H1 (cell line): ENCODE measurements at regions not wholly inside any gene's neighbourhood (a gene's known extent, or its start where the extent isn't known, plus 50 kb on each side); places are given as distances from the start of the nearest gene placed in this dataset.

ENCODE experiments used
- CTCF ChIA-PET: fragments of 300-600 bp; sonication (Branson Sonifier 250); formaldehyde crosslinking; loops from one replicate; lab custom pipeline; 2021; ENCODE audit not compliant: partially characterized antibody; lab: Charles Lee
- POLR2A ChIA-PET: fragments of 300-600 bp; sonication (Branson Sonifier 250); formaldehyde crosslinking; loops from one replicate; lab custom pipeline; 2021; ENCODE audit warnings: inconsistent platforms; ENCODE audit not compliant: partially characterized antibody; lab: Charles Lee
- DNase-seq, 2 experiments: peaks; one replicate each; pipeline versions ENCODE4 v3.0.0 to v3.0.0-alpha.2; 2010 to 2022; ENCODE audit warnings: low spot score in 2 of 2, low read depth in 1 of 2, mixed read lengths in 1 of 2
- FAIRE-seq: peaks from 2 replicates; lab custom pipeline; 2011; peaks lifted over from hg19 to GRCh38; lab: Jason Lieb, UNC
- H2AFZ ChIP-seq: 2 replicates; pipeline ENCODE4 v1.8.1; 2012; ENCODE audit warnings: low read length, inconsistent platforms
- H2AK5ac ChIP-seq: 2 replicates; pipeline ENCODE4 v1.6.1; 2013; ENCODE audit warnings: low read depth, low read length
- H2BK120ac ChIP-seq: replicated peaks from 2 replicates; pipeline ENCODE3; 2013; ENCODE audit warnings: low read depth, low read length, inconsistent platforms
- H2BK12ac ChIP-seq: 2 replicates; pipeline ENCODE4 v1.6.1; 2013; ENCODE audit warnings: low read depth, low read length
- H2BK15ac ChIP-seq: 2 replicates; pipeline ENCODE4 v1.6.1; 2013; ENCODE audit warnings: low read length
- H2BK20ac ChIP-seq: 2 replicates; pipeline ENCODE4 v1.6.1; 2013; ENCODE audit warnings: low read length
- H2BK5ac ChIP-seq: 2 replicates; pipeline ENCODE4 v1.6.1; 2013; ENCODE audit warnings: low read depth, low read length
- H3K14ac ChIP-seq: 2 replicates; pipeline ENCODE4 v1.6.1; 2013; ENCODE audit warnings: inconsistent platforms; ENCODE audit not compliant: insufficient read length
- H3K18ac ChIP-seq: 2 replicates; pipeline ENCODE4 v1.6.1; 2013; ENCODE audit warnings: low read length; ENCODE audit errors: extremely low read depth
- H3K23ac ChIP-seq: 2 replicates; pipeline ENCODE4 v1.6.1; 2013; ENCODE audit warnings: inconsistent platforms; ENCODE audit not compliant: insufficient read length
- H3K23me2 ChIP-seq: 2 replicates; pipeline ENCODE4 v1.6.1; 2013; ENCODE audit warnings: low read depth, low read length
- H3K27ac ChIP-seq: 2 replicates; pipeline ENCODE4 v1.6.1; 2011; ENCODE audit warnings: low read depth, low read length, inconsistent platforms
- H3K27me3 ChIP-seq, 4 experiments: replicated peaks in 1 of 4; 1 replicate in 1 of 4; 2 replicates in 3 of 4; pipeline versions ENCODE4 v1.6.1 to v1.8.1; 2011 to 2013; ENCODE audit warnings: low read length in 3 of 4, mild to moderate bottlenecking in 3 of 4, inconsistent platforms in 2 of 4, mixed read lengths in 2 of 4, moderate library complexity in 1 of 4; ENCODE audit not compliant: control insufficient read depth in 3 of 4, insufficient read depth in 3 of 4; ENCODE audit errors: extremely low read depth in 1 of 4
- H3K36me3 ChIP-seq, 4 experiments: 2 replicates each; pipeline versions ENCODE4 v1.6.1 to v1.8.1; 2011 to 2013; ENCODE audit warnings: mild to moderate bottlenecking in 4 of 4, low read length in 3 of 4, moderate library complexity in 2 of 4, control low read depth in 1 of 4, inconsistent platforms in 1 of 4; ENCODE audit not compliant: insufficient read depth in 4 of 4, control insufficient read depth in 2 of 4
- H3K4ac ChIP-seq: replicated peaks from 2 replicates; pipeline ENCODE3; 2013; ENCODE audit warnings: low read length, low read depth, mixed read lengths, inconsistent platforms; ENCODE audit not compliant: insufficient read length
- H3K4me1 ChIP-seq, 4 experiments: replicated peaks in 1 of 4; 1 replicate in 1 of 4; 2 replicates in 3 of 4; pipeline versions ENCODE4 v1.6.1 to v1.8.1; 2011 to 2013; ENCODE audit warnings: low read length in 3 of 4, inconsistent platforms in 2 of 4, mixed read lengths in 1 of 4; ENCODE audit not compliant: insufficient read depth in 4 of 4, control insufficient read depth in 3 of 4
- H3K4me2 ChIP-seq, 2 experiments: 2 replicates each; pipeline versions ENCODE4 v1.6.1 to v1.8.1; 2011 to 2013; ENCODE audit warnings: low read depth in 2 of 2, low read length in 2 of 2, control low read depth in 1 of 2, inconsistent platforms in 1 of 2, mild to moderate bottlenecking in 1 of 2; ENCODE audit not compliant: insufficient read depth in 1 of 2
- H3K4me3 ChIP-seq, 4 experiments: fragments of 200-600, 300-600 bp in 1 of 4; sonication (generic), shearing (Covaris generic), sonication (Bioruptor Twin) in 1 of 4; 2 replicates each; pipeline versions ENCODE4 v1.5.1 to v1.8.1; 2011 to 2016; ENCODE audit warnings: low read length in 4 of 4, low read depth in 3 of 4, control low read depth in 2 of 4, inconsistent platforms in 2 of 4, mild to moderate bottlenecking in 2 of 4, mixed read lengths in 1 of 4, moderate library complexity in 1 of 4; ENCODE audit not compliant: insufficient read depth in 2 of 4; ENCODE audit errors: extremely low read depth in 1 of 4
- H3K56ac ChIP-seq: replicated peaks from 2 replicates; pipeline ENCODE3; 2013; ENCODE audit warnings: low read depth, mild to moderate bottlenecking, mixed read lengths, low read length, inconsistent platforms; ENCODE audit not compliant: insufficient read length
- H3K79me1 ChIP-seq: 2 replicates; pipeline ENCODE4 v1.6.1; 2013; ENCODE audit warnings: low read depth, low read length, control low read depth
- H3K79me2 ChIP-seq, 2 experiments: 2 replicates each; pipeline versions ENCODE4 v1.6.1 to v1.8.1; 2012 to 2013; ENCODE audit warnings: low read length in 2 of 2, mild to moderate bottlenecking in 2 of 2, inconsistent platforms in 1 of 2; ENCODE audit not compliant: insufficient read depth in 2 of 2, control insufficient read depth in 1 of 2
- H3K9ac ChIP-seq, 4 experiments: replicated peaks in 1 of 4; 1 replicate in 1 of 4; 2 replicates in 3 of 4; pipeline versions ENCODE4 v1.6.1 to v1.8.1; 2011 to 2013; ENCODE audit warnings: low read depth in 3 of 4, low read length in 3 of 4, control low read depth in 2 of 4, mild to moderate bottlenecking in 2 of 4, moderate library complexity in 2 of 4, inconsistent platforms in 1 of 4; ENCODE audit errors: extremely low read depth in 1 of 4
- H3K9me3 ChIP-seq, 2 experiments: 2 replicates each; pipeline versions ENCODE4 v1.6.1 to v1.8.1; 2012 to 2013; ENCODE audit warnings: mild to moderate bottlenecking in 2 of 2, moderate library complexity in 2 of 2, control low read depth in 1 of 2, inconsistent platforms in 1 of 2, low read depth in 1 of 2, low read length in 1 of 2, mixed read lengths in 1 of 2; ENCODE audit not compliant: insufficient read depth in 2 of 2
- H4K20me1 ChIP-seq, 2 experiments: replicated peaks in 1 of 2; 2 replicates each; pipeline versions ENCODE3 to v1.8.1; 2011 to 2013; ENCODE audit warnings: inconsistent platforms in 2 of 2, low read length in 2 of 2, mild to moderate bottlenecking in 1 of 2; ENCODE audit not compliant: insufficient read depth in 2 of 2, control insufficient read depth in 1 of 2
- H4K5ac ChIP-seq: 2 replicates; pipeline ENCODE4 v1.6.1; 2013; ENCODE audit warnings: low read length, low read depth, mixed read lengths, inconsistent platforms; ENCODE audit not compliant: insufficient read length
- H4K8ac ChIP-seq: 2 replicates; pipeline ENCODE4 v1.8.0; 2013; ENCODE audit warnings: mild to moderate bottlenecking, moderate library complexity, low read length, inconsistent platforms; ENCODE audit not compliant: insufficient read depth; ENCODE audit errors: extremely low read depth
- H4K91ac ChIP-seq: replicated peaks from 2 replicates; pipeline ENCODE3; 2013; ENCODE audit warnings: low read length, mixed read lengths, inconsistent platforms; ENCODE audit not compliant: insufficient read length
- EGR1 ChIP-seq: IDR thresholded peaks from 2 replicates; pipeline ENCODE4 v1.6.1; 2011; ENCODE audit warnings: low read depth, low read length, borderline replicate concordance
- JUN ChIP-seq: IDR thresholded peaks from 2 replicates; pipeline ENCODE4 v1.6.1; 2011; ENCODE audit warnings: low read depth, mild to moderate bottlenecking, improper control_type of control experiment, low read length
- JUND ChIP-seq: IDR thresholded peaks from 2 replicates; pipeline ENCODE4 v1.6.1; 2011; ENCODE audit warnings: mild to moderate bottlenecking, improper control_type of control experiment, low read length
- KDM4A ChIP-seq: IDR thresholded peaks from one replicate; pipeline ENCODE4 v1.7.1; 2012; ENCODE audit warnings: low read depth, mild to moderate bottlenecking, moderate library complexity, low read length, inconsistent platforms; ENCODE audit not compliant: severe bottlenecking
- POU5F1 ChIP-seq: IDR thresholded peaks from 2 replicates; pipeline ENCODE4 v1.6.1; 2011; ENCODE audit warnings: low read depth, mild to moderate bottlenecking, low read length, moderate library complexity
- SP4 ChIP-seq: IDR thresholded peaks from 2 replicates; pipeline ENCODE4 v1.6.1; 2012; ENCODE audit warnings: low read length, inconsistent platforms
- TAF1 ChIP-seq: IDR thresholded peaks from 2 replicates; pipeline ENCODE4 v1.6.1; 2011; ENCODE audit warnings: mild to moderate bottlenecking, low read depth, low read length
- TCF12 ChIP-seq: IDR thresholded peaks from 2 replicates; pipeline ENCODE4 v1.6.1; 2011; ENCODE audit warnings: low read depth, mild to moderate bottlenecking, low read length
- ZNF274 ChIP-seq: IDR thresholded peaks from 2 replicates; pipeline ENCODE4 v1.7.0; 2012; ENCODE audit warnings: low read length, borderline replicate concordance; ENCODE audit errors: extremely low read depth
- WGBS, 2 experiments: shearing (Covaris generic) in 1 of 2; methylation state at CpG; one replicate each; pipeline versions ENCODE4 v1.1.6 to v1.1.7; 2013 to 2015; ENCODE audit warnings: low lambda C conversion rate in 2 of 2, mixed read lengths in 2 of 2, inconsistent platforms in 1 of 2, low coverage in 1 of 2, missing lambda C conversion rate in 1 of 2; ENCODE audit not compliant: insufficient replicate concordance in 2 of 2, insufficient coverage in 1 of 2, insufficient read length in 1 of 2; ENCODE audit errors: extremely low coverage in 1 of 2, missing lambda C conversion rate in 1 of 2; 5-methylcytosine and 5-hydroxymethylcytosine counted together
- TF ChIP-seq, protein P1 (sequence below): IDR thresholded peaks from 2 replicates; pipeline ENCODE4 v1.6.1; 2012; ENCODE audit warnings: inconsistent platforms
- TF ChIP-seq, protein P2 (sequence below): IDR thresholded peaks from 2 replicates; pipeline ENCODE4 v1.6.1; 2011; ENCODE audit warnings: low read length, improper control_type of control experiment

DNA sequence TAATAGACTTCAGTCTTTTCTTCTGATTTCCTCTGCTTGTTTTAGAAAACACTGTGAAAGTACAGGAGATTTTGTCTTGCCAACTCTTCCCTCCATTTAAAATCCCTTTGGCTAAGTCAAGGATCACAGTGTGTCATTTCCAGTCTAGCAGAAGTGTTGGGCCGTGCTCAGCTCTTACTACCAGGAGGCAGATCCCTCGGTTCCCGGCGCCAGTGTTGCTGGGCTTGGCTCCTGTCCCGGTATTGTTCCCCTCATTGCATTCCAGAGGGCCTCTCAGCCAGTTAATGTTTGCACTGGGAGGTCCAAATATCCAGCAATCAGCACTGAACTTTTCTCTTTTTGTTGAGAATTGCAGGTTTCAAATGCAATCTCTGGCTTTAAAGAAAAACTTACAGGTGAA, 612.1 kb upstream of the MGMT start:
- DNase-seq: peak in 1 of 2 experiments; percentile 42
- no peak overlapping the region for H3K14ac ChIP-seq
- whole genome bisulfite sequencing, 2 experiments: 75% methylated on average over 5 of the region's 5 CpGs; no CpG with 5 or more reads in 1 of the 2 experiments
- no peak overlapping the region for H3K9ac ChIP-seq
- CTCF ChIA-PET: no interaction called here
- TF ChIP-seq JUND (no peak), POU5F1 (no peak), SP4 (no peak), TAF1 (no peak), KDM4A (no peak), ZNF274 (no peak), TCF12 (no peak), JUN (no peak), EGR1 (no peak)
- TF ChIP-seq, protein P1, sequence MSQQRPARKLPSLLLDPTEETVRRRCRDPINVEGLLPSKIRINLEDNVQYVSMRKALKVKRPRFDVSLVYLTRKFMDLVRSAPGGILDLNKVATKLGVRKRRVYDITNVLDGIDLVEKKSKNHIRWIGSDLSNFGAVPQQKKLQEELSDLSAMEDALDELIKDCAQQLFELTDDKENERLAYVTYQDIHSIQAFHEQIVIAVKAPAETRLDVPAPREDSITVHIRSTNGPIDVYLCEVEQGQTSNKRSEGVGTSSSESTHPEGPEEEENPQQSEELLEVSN: no peak
- TF ChIP-seq, protein P2, sequence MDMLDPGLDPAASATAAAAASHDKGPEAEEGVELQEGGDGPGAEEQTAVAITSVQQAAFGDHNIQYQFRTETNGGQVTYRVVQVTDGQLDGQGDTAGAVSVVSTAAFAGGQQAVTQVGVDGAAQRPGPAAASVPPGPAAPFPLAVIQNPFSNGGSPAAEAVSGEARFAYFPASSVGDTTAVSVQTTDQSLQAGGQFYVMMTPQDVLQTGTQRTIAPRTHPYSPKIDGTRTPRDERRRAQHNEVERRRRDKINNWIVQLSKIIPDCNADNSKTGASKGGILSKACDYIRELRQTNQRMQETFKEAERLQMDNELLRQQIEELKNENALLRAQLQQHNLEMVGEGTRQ: no peak
- TF ChIP-seq, all 59 proteins: peak for 0
- Histone ChIP-seq H3K18ac (no peak overlapping the region), H3K4me3 (no peak overlapping the region), H2BK120ac (no peak overlapping the region), H4K91ac (no peak overlapping the region), H4K5ac (no peak overlapping the region), H3K79me1 (no peaks in the 10 kb centered on the region), H2BK5ac (no peak overlapping the region), H3K36me3 (no peaks in the 10 kb centered on the region), H3K4ac (no peak overlapping the region), H3K27ac (no peak overlapping the region), H2BK20ac (no peak overlapping the region), H3K9me3 (no peaks in the 10 kb centered on the region), H3K4me1 (peaks cover 0 to 4% (median 0%) of the 10 kb centered on the region in 4 experiments; a peak in 3 of 7 replicates), H2AK5ac (no peak overlapping the region), H2BK15ac (no peak overlapping the region), H3K79me2 (no peaks in the 10 kb centered on the region), H3K23ac (no peak overlapping the region), H3K23me2 (no peaks in the 10 kb centered on the region), H2AFZ (no peak overlapping the region), H4K8ac (no peak overlapping the region), H3K27me3 (no peaks in the 10 kb centered on the region), H3K4me2 (no peak overlapping the region), H4K20me1 (no peaks in the 10 kb centered on the region), H3K56ac (no peak overlapping the region), H2BK12ac (no peak overlapping the region)
- POLR2A ChIA-PET: no interaction called here
- FAIRE-seq: no peak
